ENCODE measurements at regions not wholly inside any gene's neighbourhood (a gene's known extent, or its start where the extent isn't known, plus 50 kb on each side); places are given as distances from the start of the nearest gene placed in this dataset.
"Not testable (repeated sequence)": the region's sequence is repeated elsewhere in the genome, so short reads cannot be mapped to it uniquely, and the experiment has no call there.

- no peak for DNase-seq
- in situ Hi-C loops (cut with HindIII; ENCODE audit: low pct_ligation_motif_present, low pct_unique_long_range_greater_than_20kb, low sequenced_read_pairs): no loop called here
These were observed 114.0 kb upstream of the LYZL2 start for GRCh38 chr10:30743586-30743985.

GRCh38 chr10:30742471-30742870 is 112.9 kb upstream of the LYZL2 start:
- no peak for DNase-seq
- in situ Hi-C loops (cut with HindIII; ENCODE audit: low pct_ligation_motif_present, low pct_unique_long_range_greater_than_20kb, low sequenced_read_pairs): no loop called here

- in situ Hi-C loops (cut with HindIII; ENCODE audit: low pct_ligation_motif_present, low pct_unique_long_range_greater_than_20kb, low sequenced_read_pairs); DNase-seq: not testable (repeated sequence)
These were observed 111.2 kb upstream of the LYZL2 start for GRCh38 chr10:30740774-30741173.

- in situ Hi-C loops (cut with HindIII; ENCODE audit: low pct_ligation_motif_present, low pct_unique_long_range_greater_than_20kb, low sequenced_read_pairs): no loop called here
- DNase-seq: no peak
These were observed 108.9 kb upstream of the LYZL2 start for GRCh38 chr10:30738416-30738815.

GRCh38 chr10:30737931-30738391 is 108.4 kb upstream of the LYZL2 start:
- in situ Hi-C loops (cut with HindIII; ENCODE audit: low pct_ligation_motif_present, low pct_unique_long_range_greater_than_20kb, low sequenced_read_pairs): no loop called here
- DNase-seq: no peak

GRCh38 chr10:30736685-30737232 is 107.2 kb upstream of the LYZL2 start:
- DNase-seq: peak; percentile 85
- in situ Hi-C loops (cut with HindIII; ENCODE audit: low pct_ligation_motif_present, low pct_unique_long_range_greater_than_20kb, low sequenced_read_pairs): no loop called here

- in situ Hi-C loops (cut with HindIII; ENCODE audit: low pct_ligation_motif_present, low pct_unique_long_range_greater_than_20kb, low sequenced_read_pairs): no loop called here
- DNase-seq: no peak
These were observed 105.3 kb upstream of the LYZL2 start for GRCh38 chr10:30734901-30735300.

- in situ Hi-C loops (cut with HindIII; ENCODE audit: low pct_ligation_motif_present, low pct_unique_long_range_greater_than_20kb, low sequenced_read_pairs): no loop called here
These were observed 103.1 kb upstream of the LYZL2 start for GRCh38 chr10:30732671-30733070.

GRCh38 chr10:30731963-30732362 is 102.4 kb upstream of the LYZL2 start:
- no peak for DNase-seq
- in situ Hi-C loops (cut with HindIII; ENCODE audit: low pct_ligation_motif_present, low pct_unique_long_range_greater_than_20kb, low sequenced_read_pairs): no loop called here

More at GRCh38 chr10:30732671-30733070, 103.1 kb upstream of the LYZL2 start:
- DNase-seq: no peak

GRCh38 chr10:30730306-30730705 is 100.8 kb upstream of the LYZL2 start:
- in situ Hi-C loops (cut with HindIII; ENCODE audit: low pct_ligation_motif_present, low pct_unique_long_range_greater_than_20kb, low sequenced_read_pairs): no loop called here
- DNase-seq: no peak

- no peak for DNase-seq
- in situ Hi-C loops (cut with HindIII; ENCODE audit: low pct_ligation_motif_present, low pct_unique_long_range_greater_than_20kb, low sequenced_read_pairs): no loop called here
These were observed 99.2 kb upstream of the LYZL2 start for GRCh38 chr10:30728766-30729165.

GRCh38 chr10:30728127-30728526 is 98.6 kb upstream of the LYZL2 start:
- in situ Hi-C loops (cut with HindIII; ENCODE audit: low pct_ligation_motif_present, low pct_unique_long_range_greater_than_20kb, low sequenced_read_pairs): no loop called here
- DNase-seq: no peak

GRCh38 chr10:30727524-30727923 is 98.0 kb upstream of the LYZL2 start:
- in situ Hi-C loops (cut with HindIII; ENCODE audit: low pct_ligation_motif_present, low pct_unique_long_range_greater_than_20kb, low sequenced_read_pairs): no loop called here
- DNase-seq: no peak

GRCh38 chr10:30726783-30727414 is 97.3 kb upstream of the LYZL2 start:
- in situ Hi-C loops (cut with HindIII; ENCODE audit: low pct_ligation_motif_present, low pct_unique_long_range_greater_than_20kb, low sequenced_read_pairs): not testable (repeated sequence)
- peak; percentile 53 for DNase-seq

GRCh38 chr10:30725661-30726060 is 96.1 kb upstream of the LYZL2 start:
- DNase-seq: no peak
- in situ Hi-C loops (cut with HindIII; ENCODE audit: low pct_ligation_motif_present, low pct_unique_long_range_greater_than_20kb, low sequenced_read_pairs): no loop called here

GRCh38 chr10:30724296-30724695 is 94.7 kb upstream of the LYZL2 start:
- DNase-seq: no peak
- in situ Hi-C loops (cut with HindIII; ENCODE audit: low pct_ligation_motif_present, low pct_unique_long_range_greater_than_20kb, low sequenced_read_pairs): no loop called here

GRCh38 chr10:30722956-30723620 is 93.5 kb upstream of the LYZL2 start:
- in situ Hi-C loops (cut with HindIII; ENCODE audit: low pct_ligation_motif_present, low pct_unique_long_range_greater_than_20kb, low sequenced_read_pairs): no loop called here

GRCh38 chr10:30719832-30720231 is 90.3 kb upstream of the LYZL2 start:
- no peak for DNase-seq
- in situ Hi-C loops (cut with HindIII; ENCODE audit: low pct_ligation_motif_present, low pct_unique_long_range_greater_than_20kb, low sequenced_read_pairs): no loop called here

More at GRCh38 chr10:30722956-30723620, 93.5 kb upstream of the LYZL2 start:
- no peak for DNase-seq

GRCh38 chr10:30709700-30710358 is 80.3 kb upstream of the LYZL2 start:
- in situ Hi-C loops (cut with HindIII; ENCODE audit: low pct_ligation_motif_present, low pct_unique_long_range_greater_than_20kb, low sequenced_read_pairs): no loop called here
- DNase-seq: no peak

Measured in ACHN (cell line).